ENCODE measurements at regions not wholly inside any gene's neighbourhood (a gene's known extent, or its start where the extent isn't known, plus 50 kb on each side); places are given as distances from the start of the nearest gene placed in this dataset.
"Not testable (repeated sequence)": the region's sequence is repeated elsewhere in the genome, so short reads cannot be mapped to it uniquely, and the experiment has no call there.

DNA sequence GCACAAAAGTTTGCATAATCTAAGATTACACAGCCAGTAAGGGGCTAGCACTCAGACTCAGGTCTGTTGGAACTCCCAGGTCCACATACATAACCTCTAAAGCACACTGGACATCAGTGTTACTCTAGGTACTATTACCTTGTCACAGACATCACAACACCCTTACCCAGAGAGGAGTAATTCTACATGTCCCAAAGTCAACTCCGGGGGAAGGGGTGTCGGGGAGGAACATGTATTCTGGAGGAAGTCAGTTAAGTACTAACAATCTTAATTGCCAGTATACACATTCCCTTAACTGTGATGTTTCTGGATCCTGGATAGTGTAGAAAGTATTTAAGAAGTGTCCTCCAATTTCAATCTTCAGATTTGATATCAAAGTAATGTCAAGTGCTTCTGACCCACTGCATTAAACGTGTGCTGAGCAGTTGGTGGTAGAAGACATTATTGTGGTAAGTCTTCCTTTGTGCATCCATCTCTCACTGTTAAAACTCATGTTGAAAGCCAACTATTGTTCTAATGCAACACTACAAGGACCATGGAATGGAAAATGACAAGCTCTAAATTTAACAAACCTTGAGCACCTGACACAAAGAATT lies 155.4 kb downstream of the CRPPA start:
- DNase-seq = no peak

DNA sequence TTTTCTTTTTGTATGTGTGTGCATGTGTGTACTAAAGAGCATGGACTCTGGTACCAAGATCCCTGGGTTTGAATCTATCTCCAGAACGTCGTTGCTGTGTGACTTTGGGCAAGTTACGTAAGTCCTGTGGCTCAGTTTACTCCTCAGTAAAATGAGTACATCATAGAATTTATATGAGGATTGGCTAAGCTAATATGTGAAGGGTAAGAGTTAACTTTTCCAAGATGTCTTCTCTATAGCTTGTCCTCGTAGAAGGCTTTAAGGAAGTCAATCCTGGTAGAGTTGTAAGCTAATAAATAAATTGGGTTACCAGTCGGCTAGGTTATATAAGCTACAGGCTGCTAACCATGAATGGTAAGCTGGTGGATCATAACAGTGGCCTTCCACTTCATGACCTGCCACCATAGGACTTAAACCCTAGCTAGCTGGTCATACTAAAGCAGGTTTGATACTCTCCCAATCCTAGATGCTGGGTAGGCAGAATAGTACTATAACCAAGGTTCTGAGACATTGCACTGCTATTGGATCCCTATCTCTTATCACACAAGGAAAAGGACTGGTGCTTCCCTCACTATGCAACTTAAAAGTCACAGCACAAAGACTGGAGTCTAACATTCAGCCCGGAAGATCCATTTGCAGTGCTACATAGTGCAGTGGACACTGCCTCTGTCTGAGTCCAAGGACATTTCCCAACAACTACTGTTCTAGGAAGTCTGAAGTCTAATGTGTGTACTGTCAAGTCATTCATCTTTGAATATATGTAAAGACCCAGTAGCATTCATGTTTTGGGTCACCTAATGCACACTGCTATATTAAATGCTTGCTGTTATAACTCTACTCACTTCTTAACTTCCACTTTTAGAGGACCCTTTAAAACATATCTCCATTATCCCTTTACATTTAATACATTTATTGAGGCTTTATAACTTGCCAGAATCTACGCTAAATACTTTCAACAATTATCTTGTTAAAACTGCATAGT lies 156.2 kb downstream of the CRPPA start:
- no peak for DNase-seq

DNA sequence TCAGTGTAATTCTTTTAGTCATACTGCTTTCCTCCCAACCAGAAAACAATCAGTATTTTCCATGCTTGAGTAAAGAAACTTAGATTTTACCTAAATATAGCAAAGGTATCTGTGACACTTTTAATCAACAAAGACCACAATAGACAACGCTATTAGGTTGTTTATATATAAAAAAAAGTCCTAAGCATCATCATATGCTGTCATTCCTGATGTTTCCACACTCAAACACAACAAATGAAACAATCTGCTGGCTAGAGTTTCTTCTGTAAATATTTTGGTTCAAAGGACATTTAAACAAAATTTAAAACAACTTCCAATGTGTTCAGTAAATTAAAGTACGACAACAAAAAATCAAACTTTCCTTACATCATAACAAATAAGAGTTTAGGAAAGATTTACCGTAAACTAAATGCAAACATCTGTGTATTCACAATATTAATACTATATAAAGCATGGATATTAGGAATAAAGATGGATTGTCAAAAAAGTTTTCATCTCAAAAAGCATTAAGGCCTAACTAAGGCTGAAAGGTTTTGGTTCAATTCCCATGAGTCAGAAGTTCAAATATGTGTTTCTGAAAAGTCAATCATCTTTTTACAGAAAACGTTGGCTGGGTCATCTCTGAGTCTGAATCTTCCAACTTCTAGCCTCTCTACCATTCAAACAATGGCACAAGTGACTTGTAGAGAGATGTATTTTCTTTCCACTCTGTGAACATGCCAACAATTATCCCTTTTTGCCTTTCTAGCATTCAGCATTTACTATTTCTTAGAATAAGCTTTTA lies 157.1 kb downstream of the CRPPA start:
- DNase-seq = no peak

DNA sequence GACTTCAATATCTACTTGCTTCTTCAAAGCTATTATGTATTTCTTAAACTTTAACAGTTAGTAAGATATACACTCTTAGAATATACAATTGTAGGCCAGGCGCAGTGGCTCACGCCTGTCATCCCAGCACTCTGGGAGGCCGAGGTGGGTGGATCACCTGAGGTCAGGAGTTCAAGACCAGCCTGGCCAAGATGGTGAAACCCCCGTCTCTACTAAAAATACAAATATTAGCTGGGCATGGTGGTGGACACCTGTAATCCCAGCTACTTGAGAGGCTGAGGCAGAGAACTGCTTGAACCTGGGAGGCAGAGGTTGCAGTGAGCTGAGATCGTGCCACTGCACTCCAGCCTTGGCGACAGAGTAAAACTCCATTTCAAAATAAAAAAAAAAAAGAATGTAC lies 158.0 kb downstream of the CRPPA start:
- DNase-seq = not testable (repeated sequence)

- DNase-seq = no peak
These were observed 159.7 kb downstream of the CRPPA start for GRCh38 chr7:16261654-16262053.

- DNase-seq = no peak
These were observed 160.2 kb downstream of the CRPPA start for GRCh38 chr7:16261100-16261499.

DNA sequence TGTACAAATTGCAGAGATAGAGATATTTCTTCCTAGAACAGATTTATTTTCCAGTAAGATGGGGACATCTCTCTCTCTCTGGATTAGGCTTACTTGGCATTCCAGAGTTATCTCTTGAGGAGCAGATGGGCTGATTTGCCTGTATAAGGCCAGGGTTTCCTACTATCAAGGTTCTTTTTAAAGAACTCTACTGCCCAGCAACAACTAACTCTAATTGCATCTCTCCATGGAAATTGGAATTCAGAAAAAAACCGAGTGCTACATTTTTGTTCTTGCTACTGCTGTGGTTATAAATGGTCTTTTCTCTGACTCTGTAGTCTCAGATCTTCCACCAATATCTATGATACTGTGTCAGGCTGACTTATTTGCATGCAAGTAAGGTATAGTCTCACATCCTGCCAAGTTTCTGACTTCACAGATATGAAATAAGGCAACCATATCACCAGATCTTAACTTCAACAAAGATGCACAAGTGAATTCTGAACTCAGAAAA lies 161.1 kb downstream of the CRPPA start:
- peak in 1 of 2 experiments; percentile 8 for DNase-seq

DNA sequence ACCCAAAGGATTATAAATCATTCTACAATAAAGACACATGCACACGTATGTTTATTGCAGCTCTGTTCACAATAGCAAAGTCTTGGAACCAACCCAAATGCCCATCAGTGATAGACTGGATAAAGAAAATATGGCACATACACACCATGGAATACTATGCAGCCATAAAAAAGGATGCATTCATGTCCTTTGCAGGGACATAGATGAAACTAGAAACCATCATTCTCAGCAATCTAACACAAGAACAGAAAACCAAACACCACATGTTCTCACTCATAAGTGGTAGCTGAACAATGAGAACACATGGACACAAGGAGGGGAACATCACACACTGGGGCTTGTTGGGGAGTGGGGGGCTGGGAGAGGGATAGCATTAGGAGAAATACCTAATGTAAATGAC lies 164.9 kb downstream of the CRPPA start:
- not testable (repeated sequence) for DNase-seq

DNA sequence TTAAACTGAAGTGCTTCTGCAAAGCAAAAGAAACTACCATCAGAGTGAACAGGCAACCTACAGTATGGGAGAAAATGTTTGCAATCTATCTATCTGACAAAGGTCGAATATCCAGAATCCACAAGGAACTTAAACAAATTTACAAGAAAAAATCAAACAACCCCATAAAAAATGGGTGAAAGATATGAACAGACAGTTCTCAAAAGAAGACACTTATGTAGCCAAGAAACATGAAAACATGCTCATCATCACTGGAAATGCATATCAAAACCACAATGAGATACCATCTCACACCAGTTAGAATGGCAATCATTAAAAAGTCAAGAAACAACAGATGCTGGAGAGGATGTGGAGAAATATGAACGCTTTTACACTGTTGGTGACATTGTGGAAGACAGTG lies 165.4 kb downstream of the CRPPA start:
- not testable (repeated sequence) for DNase-seq

DNA sequence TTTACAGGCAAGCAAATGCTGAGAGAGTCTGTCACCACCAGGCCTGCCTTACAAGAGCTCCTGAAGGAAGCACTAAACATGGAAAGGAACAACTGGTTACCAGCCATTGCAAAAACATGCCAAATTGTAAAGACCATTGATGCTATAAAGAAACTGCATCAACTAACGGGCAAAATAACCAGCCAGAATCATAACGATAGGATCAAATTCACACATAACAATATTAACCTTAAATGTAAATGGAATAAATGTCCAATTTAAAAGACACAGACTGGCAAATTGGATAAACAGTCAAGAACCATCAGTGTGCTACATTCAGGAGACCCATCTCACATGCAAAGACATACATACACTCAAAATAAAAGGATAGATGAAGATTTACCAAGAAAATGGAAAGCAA lies 170.7 kb downstream of the CRPPA start:
- DNase-seq = not testable (repeated sequence)

GRCh38 chr7:16249204-16249603 lies 172.1 kb downstream of the CRPPA start:
- DNase-seq = not testable (repeated sequence)

GRCh38 chr7:16248556-16248955 lies 172.8 kb downstream of the CRPPA start:
- not testable (repeated sequence) for DNase-seq

GRCh38 chr7:16244469-16244868 lies 176.9 kb downstream of the CRPPA start:
- no peak for DNase-seq

DNA sequence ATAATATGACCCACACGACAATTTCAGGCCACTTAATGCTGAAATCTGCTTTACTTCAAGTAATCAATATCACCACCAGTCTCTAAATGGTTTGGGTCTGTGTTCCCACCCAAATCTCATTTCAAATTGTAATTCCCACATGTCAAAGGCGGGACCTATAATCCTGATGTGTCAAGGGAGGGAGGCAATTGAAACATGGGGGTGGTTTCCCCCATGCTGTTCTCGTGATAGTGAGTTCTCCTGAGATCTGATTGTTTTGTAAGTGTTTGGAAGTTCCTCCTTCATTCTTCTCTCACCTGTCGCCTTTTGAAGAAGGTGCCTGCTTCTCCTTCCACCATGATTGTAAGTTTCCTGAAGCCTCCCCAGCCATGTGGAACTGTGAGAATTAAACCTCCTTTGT lies 178.4 kb downstream of the CRPPA start:
- DNase-seq = no peak

GRCh38 chr7:16241017-16241416 lies 180.3 kb downstream of the CRPPA start:
- no peak for DNase-seq

- DNase-seq = no peak
These were observed 185.0 kb downstream of the CRPPA start for GRCh38 chr7:16236381-16236780.

DNA sequence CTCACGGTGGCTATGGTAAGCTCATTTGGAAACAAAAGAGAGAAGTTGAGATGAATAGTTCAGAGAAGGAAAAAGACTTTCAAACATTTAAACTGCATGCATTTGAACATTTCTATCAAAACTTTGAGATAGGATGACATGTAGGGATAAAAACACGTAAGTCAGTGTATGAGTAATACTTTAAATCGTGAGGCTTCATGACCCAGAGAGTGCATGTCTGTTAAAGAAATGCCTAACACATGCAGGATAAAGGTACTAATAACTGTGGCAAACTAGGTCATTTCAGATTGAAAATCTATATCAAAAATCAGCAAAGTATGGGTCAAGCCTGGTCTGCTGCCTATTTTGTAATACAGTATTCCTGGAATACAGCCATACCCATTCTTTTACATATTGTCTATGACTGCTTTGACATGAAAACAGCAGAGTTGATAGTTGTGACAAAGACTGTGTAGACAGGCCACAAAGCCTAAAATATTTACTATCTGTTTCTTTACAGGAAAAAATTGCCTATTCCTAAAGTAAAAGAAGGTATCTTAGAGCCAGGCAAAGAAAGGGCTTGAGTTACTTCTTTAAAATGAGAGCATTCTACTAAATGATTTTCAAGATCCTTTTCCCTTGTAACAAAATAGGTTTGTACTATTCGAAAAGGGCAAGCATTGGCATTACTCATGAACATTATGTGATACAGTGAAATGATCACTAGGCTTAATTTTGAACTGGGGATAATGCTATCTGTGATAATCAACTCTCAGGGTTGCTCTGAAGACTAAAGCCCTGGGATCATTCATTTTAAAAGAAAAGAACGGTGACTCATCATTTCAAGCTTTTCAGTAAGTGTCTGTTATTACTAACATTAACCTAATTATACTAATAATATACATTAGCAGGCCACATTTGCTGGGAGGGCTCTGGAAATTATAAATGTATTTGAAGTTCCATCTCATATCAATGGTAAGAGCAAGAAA lies 185.9 kb downstream of the CRPPA start:
- no peak for DNase-seq

- DNase-seq = no peak
These were observed 186.7 kb downstream of the CRPPA start for GRCh38 chr7:16234493-16235146.

- peak in 1 of 2 experiments; percentile 42 for DNase-seq
These were observed 187.8 kb downstream of the CRPPA start for GRCh38 chr7:16233517-16233916.

- DNase-seq = no peak
These were observed 189.1 kb downstream of the CRPPA start for GRCh38 chr7:16232273-16232672.

DNA sequence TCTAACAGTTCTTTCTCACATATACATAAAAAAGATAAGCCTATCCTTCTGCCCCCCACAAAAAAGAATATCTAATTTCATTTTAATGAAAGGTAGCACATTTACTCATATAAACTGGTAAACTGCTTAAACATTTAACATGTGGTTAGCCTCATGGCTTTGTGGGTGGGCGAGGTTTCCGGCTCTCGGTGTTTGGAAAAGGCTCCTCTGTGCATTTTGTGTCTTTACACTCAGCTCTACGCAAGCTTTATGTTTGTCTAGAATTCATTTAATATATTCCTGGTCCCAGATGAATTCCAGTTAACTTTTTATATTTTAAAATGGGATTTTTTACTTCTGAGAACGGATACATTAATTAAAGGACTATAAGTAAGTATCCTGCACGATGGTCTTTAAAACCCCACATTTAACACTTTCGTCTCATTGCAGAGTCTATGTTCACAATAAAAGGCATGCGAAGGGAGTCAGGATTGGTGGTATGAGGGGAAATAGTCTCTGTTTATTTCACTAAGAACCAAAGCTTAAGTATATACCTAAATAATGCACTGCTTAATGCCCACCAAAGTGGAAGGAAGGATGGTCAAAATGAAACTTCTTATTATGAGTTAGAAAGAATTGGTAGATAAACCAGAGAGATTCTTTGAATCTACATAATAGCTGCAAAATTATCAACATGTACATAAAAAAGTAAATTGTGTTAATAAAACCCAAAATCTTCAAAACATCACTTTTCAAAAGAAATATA lies 197.2 kb downstream of the CRPPA start:
- no peak for DNase-seq

Measured in NCI-H524 (cell line).